ENCODE measurements at regions not wholly inside any gene's neighbourhood (a gene's known extent, or its start where the extent isn't known, plus 50 kb on each side); places are given as distances from the start of the nearest gene placed in this dataset.
A peak's percentile ranks its signal among the peaks of the same experiment; 100 is the strongest.

GRCh38 chr6:145313041-145313855 lies 422.1 kb downstream of the EPM2A start:
- no peak for DNase-seq

- no peak for DNase-seq
Observed at GRCh38 chr6:145315982-145316600, 419.2 kb downstream of the EPM2A start.

- no peak for DNase-seq
Observed at GRCh38 chr6:145318952-145319351, 416.4 kb downstream of the EPM2A start.

GRCh38 chr6:145319605-145320004 lies 415.7 kb downstream of the EPM2A start:
- no peak for DNase-seq

- DNase-seq: no peak
Observed at GRCh38 chr6:145323646-145324045, 411.7 kb downstream of the EPM2A start.

- DNase-seq: no peak
Observed at GRCh38 chr6:145327586-145327985, 407.7 kb downstream of the EPM2A start.

- no peak for DNase-seq
Observed at GRCh38 chr6:145329257-145329656, 406.1 kb downstream of the EPM2A start.

GRCh38 chr6:145331066-145331465 lies 404.3 kb downstream of the EPM2A start:
- no peak for DNase-seq

GRCh38 chr6:145332011-145332410 lies 403.3 kb downstream of the EPM2A start:
- DNase-seq: no peak

GRCh38 chr6:145336119-145336518 lies 399.2 kb downstream of the EPM2A start:
- DNase-seq: no peak

GRCh38 chr6:145339089-145339488 lies 396.2 kb downstream of the EPM2A start:
- DNase-seq: peak; percentile 6

- no peak for DNase-seq
Observed at GRCh38 chr6:145340256-145340655, 395.1 kb downstream of the EPM2A start.

GRCh38 chr6:145345094-145345493 lies 390.2 kb downstream of the EPM2A start:
- no peak for DNase-seq

- DNase-seq: no peak
Observed at GRCh38 chr6:145347216-145347615, 388.1 kb downstream of the EPM2A start.

GRCh38 chr6:145349950-145350510 lies 385.3 kb downstream of the EPM2A start:
- DNase-seq: no peak

- no peak for DNase-seq
Observed at GRCh38 chr6:145350928-145351327, 384.4 kb downstream of the EPM2A start.

GRCh38 chr6:145352382-145353080 lies 382.8 kb downstream of the EPM2A start:
- no peak for DNase-seq

- no peak for DNase-seq
Observed at GRCh38 chr6:145360865-145361264, 374.5 kb downstream of the EPM2A start.

GRCh38 chr6:145367149-145367548 lies 368.2 kb downstream of the EPM2A start:
- DNase-seq: no peak

GRCh38 chr6:145368075-145368474 lies 367.2 kb downstream of the EPM2A start:
- no peak for DNase-seq

GRCh38 chr6:145370559-145370958 lies 364.8 kb downstream of the EPM2A start:
- no peak for DNase-seq

- no peak for DNase-seq
Observed at GRCh38 chr6:145372671-145373151, 362.6 kb downstream of the EPM2A start.

- no peak for DNase-seq
Observed at GRCh38 chr6:145373826-145374225, 361.5 kb downstream of the EPM2A start.
